ENCODE measurements at regions not wholly inside any gene's neighbourhood (a gene's known extent, or its start where the extent isn't known, plus 50 kb on each side); places are given as distances from the start of the nearest gene placed in this dataset.

- no peaks in the 10 kb centered on the region for H3K9me3 ChIP-seq (replicated peaks in 1 of 2; ENCODE audit: control insufficient read depth in 2 of 2, insufficient read depth in 1 of 2, low read depth in 1 of 2, low read length in 2 of 2)
- H2BK15ac ChIP-seq (ENCODE audit: low read length) = no peak overlapping the region
- no peak overlapping the region for H3K14ac ChIP-seq (ENCODE audit: low read length)
- no peak overlapping the region for H3K4ac ChIP-seq (ENCODE audit: low read length)
- H3K4me2 ChIP-seq (ENCODE audit: insufficient read depth, low read length, poor library complexity, severe bottlenecking) = no peak overlapping the region
- no peak overlapping the region for H3K9ac ChIP-seq (ENCODE audit: low read depth, low read length, poor library complexity)
- no peak overlapping the region for H3K27ac ChIP-seq (replicated peaks; ENCODE audit: low read length)
- no peak overlapping the region for H2AK5ac ChIP-seq (ENCODE audit: low read depth, low read length)
- H2BK12ac ChIP-seq (ENCODE audit: low read length) = no peak overlapping the region
- H2AFZ ChIP-seq (ENCODE audit: low read length) = no peak overlapping the region
- H3K18ac ChIP-seq (ENCODE audit: low read length) = no peak overlapping the region
- no peak overlapping the region for H2BK120ac ChIP-seq (ENCODE audit: low read depth, low read length)
- H3K79me1 ChIP-seq (ENCODE audit: low read depth, low read length) = no peaks in the 10 kb centered on the region
- no peak for DNase-seq (ENCODE audit: low spot score)
- no peak overlapping the region for H4K91ac ChIP-seq (ENCODE audit: low read depth, low read length, poor library complexity)
- no peak overlapping the region for H4K8ac ChIP-seq (ENCODE audit: low read depth, low read length)
- H3K27me3 ChIP-seq (ENCODE audit: control insufficient read depth in 3 of 3, insufficient read depth in 3 of 3, low read depth in 1 of 3, low read length in 3 of 3) = no peaks in the 10 kb centered on the region
- no peak overlapping the region for H3K4me3 ChIP-seq (ENCODE audit: low read length in 2 of 2)
- no peaks in the 10 kb centered on the region for H3K36me3 ChIP-seq (replicated peaks in 1 of 2; ENCODE audit: control insufficient read depth in 2 of 2, insufficient read depth in 2 of 2, low read length in 2 of 2)
- no peak overlapping the region for H3K23ac ChIP-seq (ENCODE audit: low read depth, low read length, poor library complexity)
- no peak overlapping the region for H2BK5ac ChIP-seq (ENCODE audit: low read length)
- WGBS, 2 donors (ENCODE audit: extremely low coverage in 2 of 2, insufficient read length in 2 of 2, insufficient replicate concordance in 1 of 2) = no CpG with 5 or more reads among the region's 2 CpGs
- H3K4me1 ChIP-seq (ENCODE audit: control insufficient read depth in 2 of 2, insufficient read depth in 1 of 2, low read depth in 1 of 2, low read length in 2 of 2) = no peaks in the 10 kb centered on the region
Observed at GRCh38 chr20:40282941-40283340, 406.1 kb downstream of the MAFB start.

DNA sequence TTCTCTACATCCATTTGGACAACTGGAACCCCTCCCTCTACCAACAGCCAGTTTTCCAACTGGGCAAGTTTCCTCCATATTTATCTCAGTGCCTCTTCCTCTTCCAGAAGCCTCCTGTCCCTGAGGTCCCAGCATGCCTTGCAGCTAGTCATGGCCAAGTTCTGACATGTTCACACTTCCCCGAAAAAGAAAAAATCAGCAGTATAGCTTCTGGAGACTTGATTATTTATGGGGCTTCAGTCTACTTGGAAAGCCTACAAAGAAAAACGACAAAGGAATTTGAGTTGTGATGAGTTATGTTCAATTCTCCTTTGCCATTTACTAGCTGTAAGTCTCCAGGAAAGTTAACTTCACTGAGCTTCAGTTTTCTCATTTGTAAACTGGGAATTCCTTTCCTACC is 406.5 kb downstream of the MAFB start:
- no peak overlapping the region for H3K4me3 ChIP-seq (ENCODE audit: low read length in 2 of 2)
- no peaks in the 10 kb centered on the region for H3K27me3 ChIP-seq (ENCODE audit: control insufficient read depth in 3 of 3, insufficient read depth in 3 of 3, low read depth in 1 of 3, low read length in 3 of 3)
- H3K14ac ChIP-seq (ENCODE audit: low read length) = no peak overlapping the region
- no peak overlapping the region for H3K18ac ChIP-seq (ENCODE audit: low read length)
- no peak overlapping the region for H3K9ac ChIP-seq (ENCODE audit: low read depth, low read length, poor library complexity)
- H3K4me1 ChIP-seq (ENCODE audit: control insufficient read depth in 2 of 2, insufficient read depth in 1 of 2, low read depth in 1 of 2, low read length in 2 of 2) = peaks cover 0 to 2% of the 10 kb centered on the region in 2 donors
- no peak overlapping the region for H3K23ac ChIP-seq (ENCODE audit: low read depth, low read length, poor library complexity)
- no peak overlapping the region for H2BK12ac ChIP-seq (ENCODE audit: low read length)
- H2AFZ ChIP-seq (ENCODE audit: low read length) = no peak overlapping the region
- H4K8ac ChIP-seq (ENCODE audit: low read depth, low read length) = no peak overlapping the region
- no peak overlapping the region for H2AK5ac ChIP-seq (ENCODE audit: low read depth, low read length)
- no peak overlapping the region for H4K91ac ChIP-seq (ENCODE audit: low read depth, low read length, poor library complexity)
- H3K9me3 ChIP-seq (replicated peaks in 1 of 2; ENCODE audit: control insufficient read depth in 2 of 2, insufficient read depth in 1 of 2, low read depth in 1 of 2, low read length in 2 of 2) = no peaks in the 10 kb centered on the region
- no peaks in the 10 kb centered on the region for H3K36me3 ChIP-seq (replicated peaks in 1 of 2; ENCODE audit: control insufficient read depth in 2 of 2, insufficient read depth in 2 of 2, low read length in 2 of 2)
- no peak overlapping the region for H2BK15ac ChIP-seq (ENCODE audit: low read length)
- H3K4me2 ChIP-seq (ENCODE audit: insufficient read depth, low read length, poor library complexity, severe bottlenecking) = no peak overlapping the region
- H3K27ac ChIP-seq (replicated peaks; ENCODE audit: low read length) = no peak overlapping the region
- no peak overlapping the region for H3K4ac ChIP-seq (ENCODE audit: low read length)
- WGBS, 2 donors (ENCODE audit: extremely low coverage in 2 of 2, insufficient read length in 2 of 2, insufficient replicate concordance in 1 of 2) = no CpG with 5 or more reads among the region's 2 CpGs
- H2BK5ac ChIP-seq (ENCODE audit: low read length) = no peak overlapping the region
- no peak for DNase-seq (ENCODE audit: low spot score)
- no peaks in the 10 kb centered on the region for H3K79me1 ChIP-seq (ENCODE audit: low read depth, low read length)
- H2BK120ac ChIP-seq (ENCODE audit: low read depth, low read length) = no peak overlapping the region

GRCh38 chr20:40280616-40281015 is 408.4 kb downstream of the MAFB start:
- H3K9me3 ChIP-seq (replicated peaks in 1 of 2; ENCODE audit: control insufficient read depth in 2 of 2, insufficient read depth in 1 of 2, low read depth in 1 of 2, low read length in 2 of 2) = no peaks in the 10 kb centered on the region
- H2BK15ac ChIP-seq (ENCODE audit: low read length) = no peak overlapping the region
- no peak overlapping the region for H3K18ac ChIP-seq (ENCODE audit: low read length)
- DNase-seq (ENCODE audit: low spot score) = no peak
- no peak overlapping the region for H4K91ac ChIP-seq (ENCODE audit: low read depth, low read length, poor library complexity)
- no peak overlapping the region for H2AK5ac ChIP-seq (ENCODE audit: low read depth, low read length)
- H3K23ac ChIP-seq (ENCODE audit: low read depth, low read length, poor library complexity) = no peak overlapping the region
- no peaks in the 10 kb centered on the region for H3K79me1 ChIP-seq (ENCODE audit: low read depth, low read length)
- no peaks in the 10 kb centered on the region for H3K27me3 ChIP-seq (ENCODE audit: control insufficient read depth in 3 of 3, insufficient read depth in 3 of 3, low read depth in 1 of 3, low read length in 3 of 3)
- H4K8ac ChIP-seq (ENCODE audit: low read depth, low read length) = no peak overlapping the region
- peaks cover 0 to 9% of the 10 kb centered on the region in 2 donors for H3K4me1 ChIP-seq (ENCODE audit: control insufficient read depth in 2 of 2, insufficient read depth in 1 of 2, low read depth in 1 of 2, low read length in 2 of 2)
- WGBS, 2 donors (ENCODE audit: extremely low coverage in 2 of 2, insufficient read length in 2 of 2, insufficient replicate concordance in 1 of 2) = no CpG with 5 or more reads among the region's 4 CpGs
- no peaks in the 10 kb centered on the region for H3K36me3 ChIP-seq (replicated peaks in 1 of 2; ENCODE audit: control insufficient read depth in 2 of 2, insufficient read depth in 2 of 2, low read length in 2 of 2)
- H3K14ac ChIP-seq (ENCODE audit: low read length) = no peak overlapping the region
- no peak overlapping the region for H2BK120ac ChIP-seq (ENCODE audit: low read depth, low read length)
- no peak overlapping the region for H2AFZ ChIP-seq (ENCODE audit: low read length)
- H3K9ac ChIP-seq (ENCODE audit: low read depth, low read length, poor library complexity) = no peak overlapping the region
- no peak overlapping the region for H3K4ac ChIP-seq (ENCODE audit: low read length)
- no peak overlapping the region for H3K4me2 ChIP-seq (ENCODE audit: insufficient read depth, low read length, poor library complexity, severe bottlenecking)
- H3K27ac ChIP-seq (replicated peaks; ENCODE audit: low read length) = no peak overlapping the region
- H2BK5ac ChIP-seq (ENCODE audit: low read length) = no peak overlapping the region
- H2BK12ac ChIP-seq (ENCODE audit: low read length) = no peak overlapping the region
- H3K4me3 ChIP-seq (ENCODE audit: low read length in 2 of 2) = no peak overlapping the region

DNA sequence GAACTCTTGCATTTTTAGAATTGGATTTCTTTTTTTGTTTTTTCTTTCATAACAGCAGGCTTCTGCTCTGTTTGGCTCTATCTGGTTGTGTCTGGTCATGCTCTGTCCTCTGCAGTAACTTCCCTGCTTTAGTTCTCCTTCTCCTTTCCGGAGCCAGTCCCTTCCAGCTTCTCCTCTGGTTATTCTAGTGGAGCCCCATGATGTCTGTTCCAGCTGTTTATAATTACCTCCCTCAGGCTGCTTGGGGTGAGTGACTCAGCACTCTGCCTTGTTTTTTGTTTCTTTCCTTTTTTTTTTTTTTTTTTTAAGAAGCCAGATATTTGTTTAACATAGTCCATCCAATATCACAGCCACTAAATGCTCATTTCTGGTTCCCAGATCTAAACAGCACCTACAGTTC is 409.6 kb downstream of the MAFB start:
- Histone ChIP-seq H3K4me1 (ENCODE audit: control insufficient read depth in 2 of 2, insufficient read depth in 1 of 2, low read depth in 1 of 2, low read length in 2 of 2) (peaks cover 0 to 16% of the 10 kb centered on the region in 2 donors), H2BK15ac (ENCODE audit: low read length) (no peak overlapping the region), H2AK5ac (ENCODE audit: low read depth, low read length) (no peak overlapping the region), H3K18ac (ENCODE audit: low read length) (no peak overlapping the region), H2BK12ac (ENCODE audit: low read length) (no peak overlapping the region), H3K9me3 (replicated peaks in 1 of 2; ENCODE audit: control insufficient read depth in 2 of 2, insufficient read depth in 1 of 2, low read depth in 1 of 2, low read length in 2 of 2) (peaks cover 0 to 2% of the 10 kb centered on the region in 2 donors), H3K4me3 (ENCODE audit: low read length in 2 of 2) (no peak overlapping the region), H3K9ac (ENCODE audit: low read depth, low read length, poor library complexity) (no peak overlapping the region), H3K27me3 (ENCODE audit: control insufficient read depth in 3 of 3, insufficient read depth in 3 of 3, low read depth in 1 of 3, low read length in 3 of 3) (no peaks in the 10 kb centered on the region), H2BK120ac (ENCODE audit: low read depth, low read length) (no peak overlapping the region), H3K79me1 (ENCODE audit: low read depth, low read length) (no peaks in the 10 kb centered on the region), H3K14ac (ENCODE audit: low read length) (no peak overlapping the region), H2AFZ (ENCODE audit: low read length) (no peak overlapping the region), H3K4me2 (ENCODE audit: insufficient read depth, low read length, poor library complexity, severe bottlenecking) (no peak overlapping the region), H4K91ac (ENCODE audit: low read depth, low read length, poor library complexity) (no peak overlapping the region), H3K36me3 (replicated peaks in 1 of 2; ENCODE audit: control insufficient read depth in 2 of 2, insufficient read depth in 2 of 2, low read length in 2 of 2) (no peaks in the 10 kb centered on the region), H3K4ac (ENCODE audit: low read length) (no peak overlapping the region), H4K8ac (ENCODE audit: low read depth, low read length) (no peak overlapping the region), H3K27ac (replicated peaks; ENCODE audit: low read length) (no peak overlapping the region), H2BK5ac (ENCODE audit: low read length) (no peak overlapping the region), H3K23ac (ENCODE audit: low read depth, low read length, poor library complexity) (no peak overlapping the region)
- no peak for DNase-seq (ENCODE audit: low spot score)
- WGBS, 2 donors (ENCODE audit: extremely low coverage in 2 of 2, insufficient read length in 2 of 2, insufficient replicate concordance in 1 of 2) = no CpG with 5 or more reads among the region's 1 CpG

All from neuronal stem cell (in vitro differentiated cells).